ENCODE measurements at regions not wholly inside any gene's neighbourhood (a gene's known extent, or its start where the extent isn't known, plus 50 kb on each side); places are given as distances from the start of the nearest gene placed in this dataset.

DNA sequence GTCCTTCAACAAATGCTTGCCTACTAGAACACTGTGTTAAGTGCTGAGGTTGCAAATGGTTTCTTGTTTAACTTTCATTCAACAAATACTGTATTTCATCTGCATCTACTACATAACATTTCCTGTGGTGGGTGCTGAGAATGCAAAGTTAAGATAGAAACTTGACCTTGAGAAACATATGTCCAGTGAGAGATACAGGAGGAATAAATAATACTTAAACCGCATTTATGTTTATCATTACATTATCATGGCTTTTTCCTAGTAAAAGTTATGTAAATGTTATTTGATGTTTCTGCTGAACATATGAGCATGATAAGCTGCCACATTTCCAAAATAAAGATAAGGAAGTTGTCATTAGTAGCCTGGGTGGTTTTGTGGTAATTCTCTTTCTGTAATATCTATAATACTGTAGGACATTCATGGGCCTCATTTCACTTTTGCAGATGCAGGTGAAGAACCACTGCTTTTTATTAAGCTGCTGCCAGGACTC lies 590.4 kb downstream of the PLPP3 start:
- TF ChIP-seq CTCF (conservative IDR thresholded peaks at IDR 0.05; ENCODE audit: low read length) (no peak), EZH2phosphoT487 (IDR thresholded peaks at IDR 0.05; ENCODE audit: borderline replicate concordance, low read depth, low read length) (no peak)
